ENCODE measurements at regions not wholly inside any gene's neighbourhood (a gene's known extent, or its start where the extent isn't known, plus 50 kb on each side); places are given as distances from the start of the nearest gene placed in this dataset.

GRCh38 chr21:23522751-23523150, 2084.5 kb downstream of the MRPL39 start:
- Histone ChIP-seq H3K36me3 (ENCODE audit: control insufficient read depth in 4 of 4, insufficient read depth in 3 of 4, low read depth in 1 of 4, low read length in 3 of 4) (no peaks in the 10 kb centered on the region), H3K27me3 (ENCODE audit: control insufficient read depth in 4 of 4, insufficient read depth in 4 of 4, low read length in 3 of 4) (no peaks in the 10 kb centered on the region), H3K4me3 (ENCODE audit: low read depth in 1 of 3, low read length in 3 of 3) (no peak overlapping the region), H3K9ac (ENCODE audit: low read depth in 1 of 2, low read length in 2 of 2) (no peak overlapping the region), H3K9me3 (ENCODE audit: control insufficient read depth in 4 of 4, low read length in 3 of 4) (no peaks in the 10 kb centered on the region), H3K4me1 (ENCODE audit: control insufficient read depth in 4 of 4, insufficient read depth in 4 of 4, low read length in 3 of 4) (no peaks in the 10 kb centered on the region), H3K27ac (ENCODE audit: low read depth in 1 of 2, low read length in 2 of 2) (no peak overlapping the region)
- WGBS, result 65% methylated on average over 1 of the region's 1 CpG
- TF ChIP-seq REST (IDR thresholded peaks at IDR 0.05), result peak; percentile 87
- TF ChIP-seq CTCF (IDR thresholded peaks at IDR 0.05; ENCODE audit: low read depth, low read length, missing input control), result no peak
- TF ChIP-seq GABPA (IDR thresholded peaks at IDR 0.05 in 1 of 2, conservative IDR thresholded peaks at IDR 0.05 in 1 of 2), result no peak
- no peak for TF ChIP-seq NR2F2 (IDR thresholded peaks at IDR 0.05)
- no peak for TF ChIP-seq FOXA1 (IDR thresholded peaks at IDR 0.05)
- TF ChIP-seq YY1 (IDR thresholded peaks at IDR 0.05), result no peak
- no peak for DNase-seq (ENCODE audit: low spot score)

GRCh38 chr21:23507501-23507900, 2099.8 kb downstream of the MRPL39 start:
- H3K27me3 ChIP-seq (ENCODE audit: control insufficient read depth in 4 of 4, insufficient read depth in 4 of 4, low read length in 3 of 4), result no peaks in the 10 kb centered on the region
- H3K9ac ChIP-seq (ENCODE audit: low read depth in 1 of 2, low read length in 2 of 2), result no peak overlapping the region
- DNase-seq (ENCODE audit: low spot score), result no peak
- no peaks in the 10 kb centered on the region for H3K9me3 ChIP-seq (ENCODE audit: control insufficient read depth in 4 of 4, low read length in 3 of 4)
- TF ChIP-seq HNF4A (conservative IDR thresholded peaks at IDR 0.05), result no peak
- TF ChIP-seq NR2F2 (IDR thresholded peaks at IDR 0.05), result no peak
- TF ChIP-seq TAF1 (conservative IDR thresholded peaks at IDR 0.05), result no peak
- TF ChIP-seq HNF4G (IDR thresholded peaks at IDR 0.05), result no peak
- TF ChIP-seq MAX (IDR thresholded peaks at IDR 0.05), result no peak
- TF ChIP-seq JUND (IDR thresholded peaks at IDR 0.05), result no peak
- TF ChIP-seq SP1 (IDR thresholded peaks at IDR 0.05), result no peak
- no peak for TF ChIP-seq ATF3 (IDR thresholded peaks at IDR 0.05)
- no peak for TF ChIP-seq YY1 (IDR thresholded peaks at IDR 0.05)
- TF ChIP-seq RXRA (IDR thresholded peaks at IDR 0.05), result no peak
- TF ChIP-seq REST (IDR thresholded peaks at IDR 0.05), result no peak
- TF ChIP-seq GABPA (IDR thresholded peaks at IDR 0.05 in 1 of 2, conservative IDR thresholded peaks at IDR 0.05 in 1 of 2), result no peak
- no peak for TF ChIP-seq FOXA2 (IDR thresholded peaks at IDR 0.05)
- no peaks in the 10 kb centered on the region for H3K36me3 ChIP-seq (ENCODE audit: control insufficient read depth in 4 of 4, insufficient read depth in 3 of 4, low read depth in 1 of 4, low read length in 3 of 4)
- H3K4me3 ChIP-seq (ENCODE audit: low read depth in 1 of 3, low read length in 3 of 3), result no peak overlapping the region
- WGBS, result 91% methylated on average over 1 of the region's 1 CpG
- H3K4me1 ChIP-seq (ENCODE audit: control insufficient read depth in 4 of 4, insufficient read depth in 4 of 4, low read length in 3 of 4), result no peaks in the 10 kb centered on the region
- no peak overlapping the region for H3K27ac ChIP-seq (ENCODE audit: low read depth in 1 of 2, low read length in 2 of 2)
